K562 (cell line): ENCODE measurements at regions not wholly inside any gene's neighbourhood (a gene's known extent, or its start where the extent isn't known, plus 50 kb on each side); places are given as distances from the start of the nearest gene placed in this dataset.

Experiments used
- ATAC-seq: fragments of 200-7000 bp; cut with Tn5 transposase; 3 replicates; pipeline ENCODE4 v1.9.1; 2020; ENCODE audit warnings: moderate library complexity
- BruUV-seq: library from RNA; stranded (reverse); fragments of 400-500 nt; replicated peaks from 2 replicates; lab custom pipeline; 2021; lab: Mats Ljungman, UMichigan
- CTCF ChIA-PET: fragments of 300-600 bp; formaldehyde crosslinking; extraction: SDS; loops from one replicate; lab custom pipeline; 2021; ENCODE audit warnings: low intra/inter-chr PET ratio; lab: Yijun Ruan, JAX
- POLR2A ChIA-PET: fragments of 300-600, 350-650 bp; sonication (Branson Sonifier 250); formaldehyde crosslinking; extraction: SDS; loops from one replicate; lab custom pipeline; 2021; ENCODE audit warnings: antibody characterized with exemption, inconsistent platforms; lab: Yijun Ruan, JAX
- DNase-seq, 4 experiments: peaks; one replicate each; pipeline versions ENCODE4 v3.0.0 to v3.0.0-alpha.2; 2011 to 2018; ENCODE audit warnings: low spot score in 3 of 4, mixed read lengths in 3 of 4; ENCODE audit errors: extremely low read depth in 1 of 4
- FAIRE-seq: peaks from 2 replicates; lab custom pipeline; 2011; peaks lifted over from hg19 to GRCh38; lab: Jason Lieb, UNC
- H2AFZ ChIP-seq: 2 replicates; pipeline ENCODE4 v1.6.0; 2011; ENCODE audit warnings: low read depth, low read length, control low read depth, inconsistent platforms
- H3K27ac ChIP-seq: fragments of 200-600 bp; 3 replicates; pipeline ENCODE4 v1.8.0; 2011; ENCODE audit warnings: low read depth, mild to moderate bottlenecking, control low read depth, inconsistent platforms, low read length, moderate library complexity, mixed read lengths; ENCODE audit errors: extremely low read depth
- H3K27me3 ChIP-seq, 2 experiments: fragments of 300-600 bp in 1 of 2; 2 replicates in 1 of 2; 3 replicates in 1 of 2; pipeline versions ENCODE4 v1.6.0 to v1.8.0; 2011; ENCODE audit warnings: inconsistent platforms in 2 of 2, low read length in 2 of 2, mild to moderate bottlenecking in 1 of 2, mixed read lengths in 1 of 2, moderate library complexity in 1 of 2; ENCODE audit not compliant: control insufficient read depth in 2 of 2, insufficient read depth in 2 of 2
- H3K36me3 ChIP-seq: fragments of 300-600 bp; 3 replicates; pipeline ENCODE4 v1.8.0; 2011; ENCODE audit warnings: mild to moderate bottlenecking, low read length, inconsistent platforms; ENCODE audit not compliant: control insufficient read depth, insufficient read depth
- H3K4me1 ChIP-seq, 2 experiments: fragments of 200-600 bp in 1 of 2; replicated peaks in 1 of 2; 2 replicates in 1 of 2; 3 replicates in 1 of 2; pipeline versions ENCODE4 v1.5.1 to v1.8.0; 2011; ENCODE audit warnings: inconsistent platforms in 2 of 2, low read length in 2 of 2, mild to moderate bottlenecking in 1 of 2, mixed read lengths in 1 of 2, moderate library complexity in 1 of 2; ENCODE audit not compliant: control insufficient read depth in 2 of 2, insufficient read depth in 2 of 2
- H3K4me2 ChIP-seq: 2 replicates; pipeline ENCODE4 v1.6.1; 2011; ENCODE audit warnings: low read length, control low read depth, inconsistent platforms, mixed read lengths; ENCODE audit not compliant: insufficient read depth
- H3K4me3 ChIP-seq: fragments of 200-600 bp; sonication (generic), shearing (Covaris generic); 2 replicates; pipeline ENCODE4 v1.5.1; 2016; ENCODE audit warnings: control low read depth, inconsistent platforms
- H3K79me2 ChIP-seq: fragments of 200-600 bp; 3 replicates; pipeline ENCODE4 v1.8.0; 2011; ENCODE audit warnings: low read length, inconsistent platforms; ENCODE audit not compliant: control insufficient read depth, insufficient read depth
- H3K9ac ChIP-seq, 2 experiments: 2 replicates each; pipeline versions ENCODE4 v1.6.0 to v1.6.1; 2011; ENCODE audit warnings: low read depth in 2 of 2, low read length in 2 of 2, control low read depth in 1 of 2, inconsistent platforms in 1 of 2, mild to moderate bottlenecking in 1 of 2, mixed read lengths in 1 of 2; ENCODE audit not compliant: insufficient read depth in 1 of 2
- H3K9me1 ChIP-seq: one replicate; pipeline ENCODE4 v1.6.0; 2011; ENCODE audit warnings: inconsistent platforms, mild to moderate bottlenecking, low read length, moderate library complexity; ENCODE audit not compliant: control insufficient read depth, insufficient read depth
- H3K9me3 ChIP-seq: replicated peaks from 2 replicates; pipeline ENCODE4 v1.5.1; 2011; ENCODE audit warnings: low read depth, low read length, inconsistent platforms; ENCODE audit not compliant: control insufficient read depth, insufficient read depth
- H4K20me1 ChIP-seq: replicated peaks from 2 replicates; pipeline ENCODE4 v1.6.1; 2011; ENCODE audit warnings: low read length, inconsistent platforms, mixed read lengths; ENCODE audit not compliant: control insufficient read depth, insufficient read depth
- ADNP ChIP-seq: fragments of 200-800 bp; sonication (Bioruptor generic); IDR thresholded peaks from 2 replicates; pipeline ENCODE4 v1.6.1; 2016; ENCODE audit warnings: missing genetic modification characterization, missing compliant biosample characterization
- ARID2 ChIP-seq: fragments of 450-650 bp; IDR thresholded peaks from 2 replicates; pipeline ENCODE4 v1.6.1; 2017; ENCODE audit warnings: antibody characterized with exemption, mild to moderate bottlenecking
- ARNT ChIP-seq, 2 experiments: fragments of 450-650 bp; IDR thresholded peaks; 2 replicates each; pipeline ENCODE4 v1.6.1; 2016; ENCODE audit warnings: mild to moderate bottlenecking in 1 of 2
- CBFA2T3 ChIP-seq: fragments of 450-650 bp; IDR thresholded peaks from 2 replicates; pipeline ENCODE4 v1.6.1; 2017
- CREB5 ChIP-seq: fragments of 250-450 bp; sonication (Bioruptor Pico); IDR thresholded peaks from 2 replicates; pipeline ENCODE4 v1.5.0; 2020; ENCODE audit warnings: mild to moderate bottlenecking
- HDAC8 ChIP-seq: fragments of 450-650 bp; IDR thresholded peaks from 2 replicates; pipeline ENCODE4 v1.6.1; 2016; ENCODE audit warnings: mild to moderate bottlenecking, missing genetic modification characterization, moderate library complexity, missing compliant biosample characterization
- HNRNPL ChIP-seq: fragments of 200-400 bp; formaldehyde crosslinking; IDR thresholded peaks from 2 replicates; pipeline ENCODE4 v1.6.1; 2017; ENCODE audit warnings: low read depth, mild to moderate bottlenecking, low read length
- KLF6 ChIP-seq: fragments of 250-450 bp; sonication (Bioruptor Pico); IDR thresholded peaks from 2 replicates; pipeline ENCODE4 v1.4.0; 2020; ENCODE audit warnings: mild to moderate bottlenecking, moderate library complexity, borderline replicate concordance
- MXD1 ChIP-seq: fragments of 250-450 bp; sonication (Bioruptor Pico); IDR thresholded peaks from 2 replicates; pipeline ENCODE4 v1.8.0; 2021; ENCODE audit warnings: borderline replicate concordance, mild to moderate bottlenecking, moderate library complexity; ENCODE audit not compliant: poor library complexity, severe bottlenecking
- POLR2G ChIP-seq: fragments of 200-400 bp; formaldehyde crosslinking; IDR thresholded peaks from 2 replicates; pipeline ENCODE4 v1.6.1; 2017; ENCODE audit warnings: low read depth, mild to moderate bottlenecking, antibody characterized with exemption, low read length, moderate library complexity
- TAF9B ChIP-seq: fragments of 450-650 bp; IDR thresholded peaks from 2 replicates; pipeline ENCODE4 v1.6.1; 2018; ENCODE audit warnings: mild to moderate bottlenecking; ENCODE audit not compliant: partially characterized antibody
- WHSC1 ChIP-seq: IDR thresholded peaks from one replicate; pipeline ENCODE4 v1.6.1; 2012; ENCODE audit warnings: low read length, control low read depth, inconsistent platforms
- ZNF449 ChIP-seq: fragments of 250-450 bp; sonication (Bioruptor Pico); IDR thresholded peaks from 2 replicates; pipeline ENCODE4 v1.8.0; 2022; ENCODE audit warnings: moderate library complexity, mild to moderate bottlenecking, inconsistent platforms
- ZNF583 ChIP-seq: fragments of 250-450 bp; sonication (Bioruptor Pico); IDR thresholded peaks from 2 replicates; pipeline ENCODE4 v1.4.0; 2020
- ZNF76 ChIP-seq: fragments of 250-450 bp; sonication (Bioruptor Pico); IDR thresholded peaks from 2 replicates; pipeline ENCODE4 v1.4.0; 2020; ENCODE audit warnings: mild to moderate bottlenecking, moderate library complexity, borderline replicate concordance
- in situ Hi-C: fragments of 300-500 bp; cut with MboI; formaldehyde crosslinking; loops from 4 replicates; pipeline ENCODE4 v1.15.0; 2018; ENCODE audit warnings: inconsistent platforms, mixed read lengths
- intact Hi-C: fragments of 100-400 bp; cut with micrococcal nuclease; formaldehyde crosslinking; loops from 2 replicates; pipeline ENCODE4 v1.14.2; 2022
- TF ChIP-seq, protein P1 (sequence below): sonication (generic); formaldehyde crosslinking; IDR thresholded peaks from 2 replicates; pipeline ENCODE4 v1.4.0; 2020; ENCODE audit warnings: mild to moderate bottlenecking, missing genetic modification reagents

- no peak overlapping the region for H3K4me3 ChIP-seq
- BruUV-seq: no TSS peak
- in situ Hi-C loops: no loop called here
- TF ChIP-seq WHSC1 (no peak), HDAC8 (tag) (no peak), ZNF583 (CRISPR knock-in tag) (no peak), POLR2G (no peak), ZNF76 (CRISPR knock-in tag) (no peak), ARID2 (no peak), KLF6 (CRISPR knock-in tag) (no peak), CREB5 (CRISPR knock-in tag) (no peak), ARNT (IDR thresholded peaks at IDR 0.05) (no peak), HNRNPL (no peak), ADNP (tag) (no peak), CBFA2T3 (no peak), MXD1 (CRISPR knock-in tag) (no peak), ZNF449 (CRISPR knock-in tag) (no peak), TAF9B (no peak)
- TF ChIP-seq, protein P1, sequence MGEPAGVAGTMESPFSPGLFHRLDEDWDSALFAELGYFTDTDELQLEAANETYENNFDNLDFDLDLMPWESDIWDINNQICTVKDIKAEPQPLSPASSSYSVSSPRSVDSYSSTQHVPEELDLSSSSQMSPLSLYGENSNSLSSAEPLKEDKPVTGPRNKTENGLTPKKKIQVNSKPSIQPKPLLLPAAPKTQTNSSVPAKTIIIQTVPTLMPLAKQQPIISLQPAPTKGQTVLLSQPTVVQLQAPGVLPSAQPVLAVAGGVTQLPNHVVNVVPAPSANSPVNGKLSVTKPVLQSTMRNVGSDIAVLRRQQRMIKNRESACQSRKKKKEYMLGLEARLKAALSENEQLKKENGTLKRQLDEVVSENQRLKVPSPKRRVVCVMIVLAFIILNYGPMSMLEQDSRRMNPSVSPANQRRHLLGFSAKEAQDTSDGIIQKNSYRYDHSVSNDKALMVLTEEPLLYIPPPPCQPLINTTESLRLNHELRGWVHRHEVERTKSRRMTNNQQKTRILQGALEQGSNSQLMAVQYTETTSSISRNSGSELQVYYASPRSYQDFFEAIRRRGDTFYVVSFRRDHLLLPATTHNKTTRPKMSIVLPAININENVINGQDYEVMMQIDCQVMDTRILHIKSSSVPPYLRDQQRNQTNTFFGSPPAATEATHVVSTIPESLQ (CRISPR knock-in tag): no peak
- TF ChIP-seq, all 486 proteins: peak for 0
- H3K79me2 ChIP-seq: no peaks in the 10 kb centered on the region
- intact Hi-C loops: no loop called here
- H3K9me3 ChIP-seq: no peaks in the 10 kb centered on the region
- no peaks in the 10 kb centered on the region for H3K4me1 ChIP-seq
- H4K20me1 ChIP-seq: no peaks in the 10 kb centered on the region
- no peaks in the 10 kb centered on the region for H3K27me3 ChIP-seq
- no peak overlapping the region for H2AFZ ChIP-seq
- H3K9ac ChIP-seq: no peak overlapping the region
- no peaks in the 10 kb centered on the region for H3K9me1 ChIP-seq
- no peaks in the 10 kb centered on the region for H3K36me3 ChIP-seq
- DNase-seq (no peak), ATAC-seq (no peak), FAIRE-seq (no peak)
- no peak overlapping the region for H3K27ac ChIP-seq
- POLR2A ChIA-PET: no interaction called here
- CTCF ChIA-PET: no interaction called here
- H3K4me2 ChIP-seq: no peak overlapping the region
Measured at GRCh38 chr18:38032516-38032915, 466.9 kb upstream of the CELF4 start.
